ENCODE measurements at regions not wholly inside any gene's neighbourhood (a gene's known extent, or its start where the extent isn't known, plus 50 kb on each side); places are given as distances from the start of the nearest gene placed in this dataset.

DNA sequence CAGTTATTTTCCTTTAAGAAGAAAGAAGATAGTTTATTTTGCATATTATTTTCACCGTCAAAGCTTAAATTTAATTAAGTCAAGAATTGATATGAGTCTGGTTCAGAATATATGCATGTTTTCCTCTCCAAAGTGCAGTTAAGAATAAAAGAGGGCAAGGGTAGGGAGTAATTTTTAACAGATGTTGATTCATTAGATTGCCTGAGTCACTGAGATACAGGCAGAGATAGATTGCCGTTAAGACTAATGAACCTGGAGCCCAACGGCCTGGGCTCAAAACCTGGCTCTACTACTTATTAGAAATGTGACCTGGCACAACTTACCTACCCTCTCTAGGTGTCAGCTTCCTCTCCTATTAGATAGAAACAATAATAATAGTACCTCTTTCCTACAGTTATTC, 1037.4 kb upstream of the PABPC4L start:
- H3K4me3 ChIP-seq (ENCODE audit: low read depth, low read length) = no peak overlapping the region
- H3K36me3 ChIP-seq (ENCODE audit: control insufficient read depth, insufficient read depth, low read length) = no peaks in the 10 kb centered on the region
- DNase-seq (ENCODE audit: low read depth) = no peak
- TF ChIP-seq CTCF (IDR thresholded peaks at IDR 0.05; ENCODE audit: insufficient read depth, low read length, poor library complexity, severe bottlenecking) = no peak
- H3K27me3 ChIP-seq (ENCODE audit: control insufficient read depth, insufficient read depth, low read length) = no peaks in the 10 kb centered on the region

- Histone ChIP-seq H3K27me3 (ENCODE audit: control insufficient read depth, insufficient read depth, low read length) (no peaks in the 10 kb centered on the region), H3K36me3 (ENCODE audit: control insufficient read depth, insufficient read depth, low read length) (no peaks in the 10 kb centered on the region), H3K4me3 (ENCODE audit: low read depth, low read length) (no peak overlapping the region)
- DNase-seq (ENCODE audit: low read depth) = no peak
- TF ChIP-seq CTCF (IDR thresholded peaks at IDR 0.05; ENCODE audit: insufficient read depth, low read length, poor library complexity, severe bottlenecking) = no peak
Observed at GRCh38 chr4:135236048-135236447, 1034.5 kb upstream of the PABPC4L start.

DNA sequence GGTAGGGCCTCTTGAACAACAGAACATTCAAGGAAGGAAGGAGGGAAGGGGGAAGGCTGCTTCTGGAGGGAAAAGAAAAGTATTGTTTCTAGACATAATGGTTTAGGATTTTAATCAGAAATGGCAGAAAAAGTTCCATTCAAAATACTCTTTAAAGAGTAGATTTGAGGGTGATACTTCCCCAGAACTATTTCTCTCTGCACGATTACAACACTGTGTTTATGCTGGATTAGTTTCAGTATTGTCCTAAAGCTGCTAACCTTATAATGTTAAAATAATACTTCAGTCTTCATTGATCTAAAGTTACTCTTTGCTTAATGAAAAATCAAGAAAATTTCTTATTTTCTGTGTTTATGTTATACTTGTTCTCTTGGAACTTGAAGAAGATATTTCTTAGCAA, 1026.3 kb upstream of the PABPC4L start:
- H3K27me3 ChIP-seq (ENCODE audit: control insufficient read depth, insufficient read depth, low read length) = no peaks in the 10 kb centered on the region
- no peaks in the 10 kb centered on the region for H3K36me3 ChIP-seq (ENCODE audit: control insufficient read depth, insufficient read depth, low read length)
- no peak for DNase-seq (ENCODE audit: low read depth)
- H3K4me3 ChIP-seq (ENCODE audit: low read depth, low read length) = no peak overlapping the region
- TF ChIP-seq CTCF (IDR thresholded peaks at IDR 0.05; ENCODE audit: insufficient read depth, low read length, poor library complexity, severe bottlenecking) = no peak

- no peaks in the 10 kb centered on the region for H3K36me3 ChIP-seq (ENCODE audit: control insufficient read depth, insufficient read depth, low read length)
- TF ChIP-seq CTCF (IDR thresholded peaks at IDR 0.05; ENCODE audit: insufficient read depth, low read length, poor library complexity, severe bottlenecking) = no peak
- no peak overlapping the region for H3K4me3 ChIP-seq (ENCODE audit: low read depth, low read length)
- DNase-seq (ENCODE audit: low read depth) = no peak
- no peaks in the 10 kb centered on the region for H3K27me3 ChIP-seq (ENCODE audit: control insufficient read depth, insufficient read depth, low read length)
Observed at GRCh38 chr4:135225551-135225950, 1024.0 kb upstream of the PABPC4L start.

DNA sequence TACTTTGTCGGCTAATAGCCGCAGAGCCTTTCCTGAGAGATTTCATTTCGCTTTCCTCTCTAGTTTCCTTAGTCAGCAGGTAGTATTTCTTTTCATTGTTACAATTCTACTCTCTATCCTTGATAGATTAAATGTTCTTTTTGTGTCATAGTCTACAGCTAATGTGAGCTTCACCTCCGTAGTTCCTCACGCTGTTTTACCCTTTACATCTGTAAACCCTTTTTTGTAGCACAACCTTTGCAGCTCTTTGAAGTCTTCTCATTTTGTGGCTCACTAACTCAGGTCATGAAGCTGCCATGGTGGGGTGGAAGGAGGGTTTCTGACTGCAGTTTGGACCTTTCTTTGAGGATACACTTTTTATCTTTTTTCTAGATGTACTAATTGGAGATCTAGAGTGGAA, 1008.8 kb upstream of the PABPC4L start:
- Histone ChIP-seq H3K4me3 (ENCODE audit: low read depth, low read length) (no peak overlapping the region), H3K36me3 (ENCODE audit: control insufficient read depth, insufficient read depth, low read length) (no peaks in the 10 kb centered on the region), H3K27me3 (ENCODE audit: control insufficient read depth, insufficient read depth, low read length) (no peaks in the 10 kb centered on the region)
- TF ChIP-seq CTCF (IDR thresholded peaks at IDR 0.05; ENCODE audit: insufficient read depth, low read length, poor library complexity, severe bottlenecking) = no peak
- DNase-seq (ENCODE audit: low read depth) = no peak

GRCh38 chr4:135207531-135207930, 1005.9 kb upstream of the PABPC4L start:
- no peak for DNase-seq (ENCODE audit: low read depth)
- Histone ChIP-seq H3K36me3 (ENCODE audit: control insufficient read depth, insufficient read depth, low read length) (no peaks in the 10 kb centered on the region), H3K4me3 (ENCODE audit: low read depth, low read length) (no peak overlapping the region)

More at GRCh38 chr4:135207531-135207930, 1005.9 kb upstream of the PABPC4L start:
- TF ChIP-seq CTCF (IDR thresholded peaks at IDR 0.05; ENCODE audit: insufficient read depth, low read length, poor library complexity, severe bottlenecking) = no peak
- H3K27me3 ChIP-seq (ENCODE audit: control insufficient read depth, insufficient read depth, low read length) = no peaks in the 10 kb centered on the region

All from kidney epithelial cell (primary cell).